GM12801 (cell line): ENCODE measurements at regions not wholly inside any gene's neighbourhood (a gene's known extent, or its start where the extent isn't known, plus 50 kb on each side); places are given as distances from the start of the nearest gene placed in this dataset.

Experiments used
- CTCF ChIP-seq: IDR thresholded peaks from one replicate; pipeline ENCODE4 v1.5.1; 2011; ENCODE audit warnings: control low read depth; ENCODE audit not compliant: insufficient read length; ENCODE audit errors: extremely low read depth

- no peak for TF ChIP-seq CTCF
Measured at GRCh38 chr3:46087871-46088270, 60.6 kb upstream of the XCR1 start.

DNA sequence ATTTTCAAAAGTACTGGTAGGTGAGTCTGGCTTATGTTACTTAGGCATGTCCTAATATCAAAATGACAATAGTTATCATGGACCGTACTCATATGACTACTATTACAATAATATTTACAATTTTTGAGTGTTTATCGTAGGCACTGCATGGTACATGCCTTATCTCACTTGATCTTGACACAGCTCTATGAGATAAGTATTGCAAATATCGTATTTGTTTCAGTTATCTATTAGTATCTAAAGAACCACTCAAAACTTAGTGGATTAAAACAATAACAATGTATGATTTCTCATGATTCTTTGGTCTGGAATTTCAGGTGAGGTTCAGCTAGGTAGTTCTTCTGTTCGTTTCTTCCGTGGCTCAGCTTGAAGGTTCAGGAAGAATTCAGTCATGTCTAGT, 59.7 kb upstream of the XCR1 start:
- TF ChIP-seq CTCF: no peak

GRCh38 chr3:46086083-46086437, 58.8 kb upstream of the XCR1 start:
- TF ChIP-seq CTCF: no peak

- TF ChIP-seq CTCF: no peak
Measured at GRCh38 chr3:46085421-46086082, 58.3 kb upstream of the XCR1 start.

DNA sequence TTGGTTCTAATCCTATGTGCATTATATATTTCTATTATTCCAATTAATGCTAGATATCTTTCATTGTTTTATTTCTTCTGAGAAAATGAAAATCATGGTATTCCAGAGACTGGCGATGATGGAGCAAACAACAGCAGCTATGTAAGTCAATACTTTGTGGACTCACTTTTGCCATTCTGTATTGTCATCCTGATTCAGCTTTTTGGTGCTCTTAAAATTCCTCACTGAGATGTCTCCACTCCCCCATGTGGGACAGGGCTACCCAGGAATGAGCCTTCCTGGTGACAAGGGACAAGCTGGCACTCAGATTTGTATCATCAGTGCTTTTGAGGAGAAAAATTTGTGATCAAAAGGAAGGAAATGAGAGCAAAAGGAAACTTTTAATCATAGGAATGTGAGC, 56.7 kb upstream of the XCR1 start:
- TF ChIP-seq CTCF: no peak

- no peak for TF ChIP-seq CTCF
Measured at GRCh38 chr3:46082849-46083248, 55.6 kb upstream of the XCR1 start.

- TF ChIP-seq CTCF: no peak
Measured at GRCh38 chr3:46082021-46082420, 54.7 kb upstream of the XCR1 start.
